Stimulated activated naive CD8-positive, alpha-beta T cell treated with anti-CD3 and anti-CD28 coated beads, Interleukin-15, Interleukin-2, amounts not matched to agents 100 ng/mL and 50 ng/mL, for 24 hours (primary cell): ENCODE measurements at regions not wholly inside any gene's neighbourhood (a gene's known extent, or its start where the extent isn't known, plus 50 kb on each side); places are given as distances from the start of the nearest gene placed in this dataset.
"Not testable (repeated sequence)": the region's sequence is repeated elsewhere in the genome, so short reads cannot be mapped to it uniquely, and the experiment has no call there.

Experiments used
- H3K27ac Mint-ChIP-seq: one replicate; pipeline ENCODE4 v1.8.0; 2021; ENCODE audit warnings: mild to moderate bottlenecking, mixed read lengths
- H3K27me3 Mint-ChIP-seq: one replicate; pipeline ENCODE4 v1.8.0; 2021; ENCODE audit warnings: mixed read lengths
- H3K36me3 Mint-ChIP-seq: one replicate; pipeline ENCODE4 v1.8.0; 2021; ENCODE audit warnings: low read depth, mixed read lengths
- H3K4me1 Mint-ChIP-seq: one replicate; pipeline ENCODE4 v1.8.0; 2021; ENCODE audit warnings: low read depth, mixed read lengths
- H3K4me3 Mint-ChIP-seq: one replicate; pipeline ENCODE4 v1.8.0; 2021; ENCODE audit warnings: mild to moderate bottlenecking, mixed read lengths
- H3K9me3 Mint-ChIP-seq: one replicate; pipeline ENCODE4 v1.8.0; 2021; ENCODE audit warnings: mixed read lengths

DNA sequence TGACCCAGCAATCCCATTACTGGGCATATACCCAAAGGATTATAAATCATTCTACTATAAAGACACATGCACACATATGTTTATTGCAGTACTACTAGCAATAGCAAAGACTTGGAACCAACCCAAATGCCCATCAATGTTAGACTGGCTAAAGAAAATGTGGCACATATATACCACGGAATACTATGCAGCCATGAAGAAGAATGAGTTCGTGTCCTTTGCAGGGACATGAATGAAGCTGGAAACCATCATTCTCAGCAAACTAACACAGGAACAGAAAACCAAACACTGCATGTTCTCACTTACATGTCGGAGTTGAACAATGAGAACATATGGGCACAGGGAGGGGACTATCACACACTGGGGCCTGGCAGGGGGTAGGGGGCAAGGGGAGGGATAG lies 183.0 kb downstream of the HACE1 start:
- not testable (repeated sequence) for H3K36me3 Mint-ChIP-seq, H3K27ac Mint-ChIP-seq, H3K4me3 Mint-ChIP-seq, H3K27me3 Mint-ChIP-seq, H3K4me1 Mint-ChIP-seq
- H3K9me3 Mint-ChIP-seq, result peaks cover 19% of the 10 kb centered on the region

GRCh38 chr6:104675161-104675560 lies 184.6 kb downstream of the HACE1 start:
- not testable (repeated sequence) for H3K4me3 Mint-ChIP-seq, H3K27ac Mint-ChIP-seq, H3K27me3 Mint-ChIP-seq, H3K36me3 Mint-ChIP-seq, H3K4me1 Mint-ChIP-seq
- peaks cover 19% of the 10 kb centered on the region for H3K9me3 Mint-ChIP-seq

DNA sequence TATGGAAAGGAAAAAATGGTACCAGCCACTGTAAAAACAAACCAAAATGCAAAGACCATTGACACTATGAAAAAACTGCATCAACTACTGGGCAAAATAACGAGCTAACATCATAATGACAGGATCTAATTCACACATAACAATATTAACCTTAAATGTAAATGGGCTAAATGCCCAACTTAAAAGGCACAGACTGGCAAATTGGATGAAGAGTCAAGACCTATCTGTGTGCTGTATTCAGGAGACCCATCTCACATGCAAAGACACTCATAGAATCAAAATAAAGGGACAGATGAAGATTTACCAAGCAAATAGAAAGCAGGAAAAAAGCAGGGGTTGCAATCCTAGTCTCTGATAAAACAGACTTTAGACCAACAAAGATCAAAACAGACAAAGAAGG lies 186.6 kb downstream of the HACE1 start:
- not testable (repeated sequence) for H3K4me1 Mint-ChIP-seq, H3K4me3 Mint-ChIP-seq, H3K27me3 Mint-ChIP-seq, H3K27ac Mint-ChIP-seq, H3K36me3 Mint-ChIP-seq
- peaks cover 19% of the 10 kb centered on the region for H3K9me3 Mint-ChIP-seq

- peaks cover 19% of the 10 kb centered on the region for H3K9me3 Mint-ChIP-seq
- not testable (repeated sequence) for H3K36me3 Mint-ChIP-seq, H3K27ac Mint-ChIP-seq, H3K4me3 Mint-ChIP-seq, H3K4me1 Mint-ChIP-seq, H3K27me3 Mint-ChIP-seq
These were observed 188.2 kb downstream of the HACE1 start for GRCh38 chr6:104671591-104671891.

GRCh38 chr6:104670834-104671590 lies 188.7 kb downstream of the HACE1 start:
- not testable (repeated sequence) for H3K27ac Mint-ChIP-seq, H3K4me3 Mint-ChIP-seq, H3K4me1 Mint-ChIP-seq

GRCh38 chr6:104669483-104669882 lies 190.2 kb downstream of the HACE1 start:
- Mint-ChIP-seq H3K9me3 (peaks cover 24% of the 10 kb centered on the region), H3K27me3 (peaks cover 7% of the 10 kb centered on the region), H3K4me3 (no peak overlapping the region), H3K27ac (no peak overlapping the region), H3K36me3 (no peaks in the 10 kb centered on the region), H3K4me1 (no peaks in the 10 kb centered on the region)

More at GRCh38 chr6:104670834-104671590, 188.7 kb downstream of the HACE1 start:
- not testable (repeated sequence) for H3K36me3 Mint-ChIP-seq, H3K27me3 Mint-ChIP-seq
- peaks cover 19% of the 10 kb centered on the region for H3K9me3 Mint-ChIP-seq

GRCh38 chr6:104656235-104656634 lies 203.5 kb downstream of the HACE1 start:
- Mint-ChIP-seq H3K4me3 (no peak overlapping the region), H3K27ac (no peak overlapping the region), H3K4me1 (no peaks in the 10 kb centered on the region), H3K27me3 (no peaks in the 10 kb centered on the region), H3K36me3 (no peaks in the 10 kb centered on the region), H3K9me3 (no peaks in the 10 kb centered on the region)

GRCh38 chr6:104653781-104654180 lies 205.9 kb downstream of the HACE1 start:
- H3K36me3 Mint-ChIP-seq, result no peaks in the 10 kb centered on the region
- H3K9me3 Mint-ChIP-seq, result no peaks in the 10 kb centered on the region
- H3K4me1 Mint-ChIP-seq, result no peaks in the 10 kb centered on the region
- H3K4me3 Mint-ChIP-seq, result no peak overlapping the region
- H3K27ac Mint-ChIP-seq, result no peak overlapping the region
- H3K27me3 Mint-ChIP-seq, result peaks cover 3% of the 10 kb centered on the region

GRCh38 chr6:104648347-104648746 lies 211.4 kb downstream of the HACE1 start:
- Mint-ChIP-seq H3K27me3 (peaks cover 8% of the 10 kb centered on the region), H3K27ac (no peak overlapping the region), H3K4me1 (no peaks in the 10 kb centered on the region), H3K4me3 (no peak overlapping the region), H3K9me3 (no peaks in the 10 kb centered on the region), H3K36me3 (no peaks in the 10 kb centered on the region)

- Mint-ChIP-seq H3K27ac (no peak overlapping the region), H3K4me1 (peaks cover 4% of the 10 kb centered on the region), H3K36me3 (no peaks in the 10 kb centered on the region), H3K4me3 (no peak overlapping the region), H3K27me3 (peaks cover 8% of the 10 kb centered on the region), H3K9me3 (no peaks in the 10 kb centered on the region)
These were observed 214.9 kb downstream of the HACE1 start for GRCh38 chr6:104644848-104645247.

DNA sequence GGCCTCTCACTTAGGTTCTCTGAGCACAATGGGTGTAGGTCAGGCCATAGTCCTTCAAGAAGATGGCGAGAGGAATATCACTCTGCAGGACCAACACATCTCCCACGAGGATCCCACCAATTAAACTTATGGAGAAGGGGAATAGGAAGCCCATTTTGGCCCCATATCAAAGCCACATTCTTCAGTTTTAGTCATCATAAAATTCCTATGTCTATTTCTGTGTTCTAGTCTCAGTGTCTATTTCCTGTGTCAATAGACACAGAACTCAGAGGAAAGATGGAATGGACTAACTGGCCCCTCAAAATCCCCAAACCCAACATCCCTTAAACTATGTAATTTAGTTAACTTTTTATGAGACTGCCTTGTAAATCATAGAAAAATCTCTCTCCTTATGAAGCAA lies 216.8 kb downstream of the HACE1 start:
- H3K36me3 Mint-ChIP-seq, result no peaks in the 10 kb centered on the region
- H3K4me3 Mint-ChIP-seq, result no peak overlapping the region
- no peaks in the 10 kb centered on the region for H3K9me3 Mint-ChIP-seq
- peaks cover 16% of the 10 kb centered on the region for H3K4me1 Mint-ChIP-seq
- no peak overlapping the region for H3K27ac Mint-ChIP-seq
- H3K27me3 Mint-ChIP-seq, result peaks cover 5% of the 10 kb centered on the region

GRCh38 chr6:104640761-104641160 lies 219.0 kb downstream of the HACE1 start:
- Mint-ChIP-seq H3K36me3 (no peaks in the 10 kb centered on the region), H3K4me3 (no peak overlapping the region), H3K9me3 (no peaks in the 10 kb centered on the region), H3K27ac (no peak overlapping the region), H3K4me1 (peaks cover 16% of the 10 kb centered on the region), H3K27me3 (no peaks in the 10 kb centered on the region)

DNA sequence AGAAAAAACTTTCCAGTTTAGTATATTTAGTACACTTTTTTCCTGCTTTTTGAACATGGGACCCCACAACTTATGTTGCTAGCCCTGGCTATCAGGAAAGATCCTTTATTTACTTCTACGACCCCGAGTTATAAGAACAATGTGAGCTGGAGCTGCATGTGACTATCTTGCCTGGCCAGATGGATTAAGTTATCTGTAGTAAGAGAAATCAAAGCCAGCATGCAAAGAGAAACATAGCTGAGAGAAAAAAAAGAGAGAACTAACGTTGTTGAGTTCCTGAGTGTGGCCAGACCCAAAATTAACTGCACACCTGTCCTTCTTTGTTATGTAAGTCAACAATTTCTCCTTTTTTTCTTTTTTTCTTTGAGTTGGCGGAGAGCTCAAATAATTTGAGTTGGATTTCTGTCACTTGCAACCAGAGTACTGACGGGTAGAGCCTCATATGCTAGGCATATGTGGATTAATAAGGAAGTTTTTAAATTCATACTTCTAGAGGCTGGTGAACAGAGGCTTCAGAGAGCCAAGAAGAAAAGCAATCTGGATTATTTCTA lies 219.5 kb downstream of the HACE1 start:
- H3K27me3 Mint-ChIP-seq, result no peaks in the 10 kb centered on the region
- H3K27ac Mint-ChIP-seq, result no peak overlapping the region
- peaks cover 16% of the 10 kb centered on the region for H3K4me1 Mint-ChIP-seq
- no peaks in the 10 kb centered on the region for H3K36me3 Mint-ChIP-seq
- no peaks in the 10 kb centered on the region for H3K9me3 Mint-ChIP-seq
- no peak overlapping the region for H3K4me3 Mint-ChIP-seq

DNA sequence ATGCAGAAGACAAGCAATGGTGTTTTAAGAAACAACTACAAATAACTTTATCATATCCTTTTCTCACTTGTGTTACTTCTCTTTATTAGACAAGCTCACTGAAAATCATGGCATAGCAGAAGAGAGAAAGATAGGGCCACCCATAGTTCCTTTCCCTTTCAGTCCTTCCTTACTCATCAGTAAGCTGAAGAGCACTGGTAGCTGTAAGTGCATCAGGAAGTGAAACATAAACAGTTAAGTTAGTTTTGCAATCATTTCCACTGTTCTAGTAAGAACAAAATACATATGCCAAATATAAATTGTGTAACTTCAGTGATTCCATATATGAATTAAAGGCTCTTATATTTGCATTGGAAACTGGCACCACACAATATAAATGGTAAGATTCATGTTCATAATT lies 220.1 kb downstream of the HACE1 start:
- no peaks in the 10 kb centered on the region for H3K36me3 Mint-ChIP-seq
- no peaks in the 10 kb centered on the region for H3K27me3 Mint-ChIP-seq
- H3K4me3 Mint-ChIP-seq, result no peak overlapping the region
- no peaks in the 10 kb centered on the region for H3K9me3 Mint-ChIP-seq
- H3K4me1 Mint-ChIP-seq, result peaks cover 16% of the 10 kb centered on the region
- H3K27ac Mint-ChIP-seq, result no peak overlapping the region

DNA sequence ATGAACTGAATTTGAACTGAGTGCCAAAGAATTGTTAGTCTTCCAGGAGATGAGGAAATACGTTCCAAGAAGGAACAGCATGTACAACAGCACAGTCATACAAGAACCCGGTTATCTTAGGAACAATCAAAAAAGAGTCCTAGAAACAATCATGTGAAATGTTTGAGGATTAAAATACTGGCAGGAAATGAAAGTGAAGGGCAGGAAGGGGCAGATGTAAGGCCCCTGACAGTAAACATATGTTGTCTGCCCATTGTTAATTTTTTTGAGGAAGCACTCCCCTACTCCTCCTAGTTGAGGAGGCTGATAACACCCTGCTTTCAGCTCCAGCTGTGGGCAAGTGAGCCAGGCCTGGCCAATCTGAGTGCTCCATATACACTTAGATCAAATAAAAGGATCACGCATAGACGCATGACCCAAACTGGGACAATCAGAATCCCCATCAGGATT lies 220.9 kb downstream of the HACE1 start:
- no peaks in the 10 kb centered on the region for H3K27me3 Mint-ChIP-seq
- H3K4me1 Mint-ChIP-seq, result peaks cover 16% of the 10 kb centered on the region
- no peak overlapping the region for H3K4me3 Mint-ChIP-seq
- H3K27ac Mint-ChIP-seq, result no peak overlapping the region
- H3K36me3 Mint-ChIP-seq, result no peaks in the 10 kb centered on the region
- no peaks in the 10 kb centered on the region for H3K9me3 Mint-ChIP-seq

GRCh38 chr6:104633125-104633524 lies 226.6 kb downstream of the HACE1 start:
- H3K4me1 Mint-ChIP-seq, result no peaks in the 10 kb centered on the region
- H3K4me3 Mint-ChIP-seq, result no peak overlapping the region
- H3K27ac Mint-ChIP-seq, result no peak overlapping the region

More at GRCh38 chr6:104633125-104633524, 226.6 kb downstream of the HACE1 start:
- H3K36me3 Mint-ChIP-seq, result no peaks in the 10 kb centered on the region
- H3K9me3 Mint-ChIP-seq, result no peaks in the 10 kb centered on the region
- H3K27me3 Mint-ChIP-seq, result peaks cover 10% of the 10 kb centered on the region
